D341Med (cell line): ENCODE measurements at regions not wholly inside any gene's neighbourhood (a gene's known extent, or its start where the extent isn't known, plus 50 kb on each side); places are given as distances from the start of the nearest gene placed in this dataset.
A peak's percentile ranks its signal among the peaks of the same experiment; 100 is the strongest.
"Not testable (repeated sequence)": the region's sequence is repeated elsewhere in the genome, so short reads cannot be mapped to it uniquely, and the experiment has no call there.

ENCODE experiments used
- DNase-seq: peaks from one replicate; pipeline ENCODE4 v3.0.0; 2012; ENCODE audit warnings: low spot score

GRCh38 chr18:10169814-10170213 is 256.0 kb downstream of the VAPA start:
- DNase-seq, result no peak

- DNase-seq, result no peak
These were observed 256.6 kb downstream of the VAPA start for GRCh38 chr18:10170375-10170774.

GRCh38 chr18:10175333-10175732 is 261.5 kb downstream of the VAPA start:
- DNase-seq, result not testable (repeated sequence)

GRCh38 chr18:10179326-10179725 is 265.5 kb downstream of the VAPA start:
- not testable (repeated sequence) for DNase-seq

GRCh38 chr18:10182009-10182624 is 268.3 kb downstream of the VAPA start:
- DNase-seq, result no peak

- no peak for DNase-seq
These were observed 269.7 kb upstream of the APCDD1 start for GRCh38 chr18:10184776-10185175.

GRCh38 chr18:10188971-10189810 is 265.2 kb upstream of the APCDD1 start:
- no peak for DNase-seq

- DNase-seq, result no peak
These were observed 263.9 kb upstream of the APCDD1 start for GRCh38 chr18:10190564-10190963.

GRCh38 chr18:10193444-10193843 is 261.0 kb upstream of the APCDD1 start:
- no peak for DNase-seq

- DNase-seq, result no peak
These were observed 259.8 kb upstream of the APCDD1 start for GRCh38 chr18:10194592-10194991.

GRCh38 chr18:10195529-10195928 is 258.9 kb upstream of the APCDD1 start:
- no peak for DNase-seq

- no peak for DNase-seq
These were observed 257.3 kb upstream of the APCDD1 start for GRCh38 chr18:10197097-10197496.

- DNase-seq, result no peak
These were observed 253.2 kb upstream of the APCDD1 start for GRCh38 chr18:10201226-10201625.

- no peak for DNase-seq
These were observed 252.8 kb upstream of the APCDD1 start for GRCh38 chr18:10201659-10202058.

- peak; percentile 84 for DNase-seq
These were observed 251.6 kb upstream of the APCDD1 start for GRCh38 chr18:10202845-10203321.

- no peak for DNase-seq
These were observed 249.3 kb upstream of the APCDD1 start for GRCh38 chr18:10205151-10205550.

- DNase-seq, result no peak
These were observed 246.6 kb upstream of the APCDD1 start for GRCh38 chr18:10207682-10208345.

GRCh38 chr18:10209302-10209701 is 245.1 kb upstream of the APCDD1 start:
- DNase-seq, result no peak

- DNase-seq, result no peak
These were observed 244.3 kb upstream of the APCDD1 start for GRCh38 chr18:10210057-10210633.

GRCh38 chr18:10213526-10213925 is 240.9 kb upstream of the APCDD1 start:
- no peak for DNase-seq

GRCh38 chr18:10215446-10215845 is 239.0 kb upstream of the APCDD1 start:
- DNase-seq, result no peak

- DNase-seq, result no peak
These were observed 237.6 kb upstream of the APCDD1 start for GRCh38 chr18:10216791-10217190.

GRCh38 chr18:10217211-10217610 is 237.2 kb upstream of the APCDD1 start:
- no peak for DNase-seq
